Frontal cortex (tissue), 3 donors: ENCODE measurements at regions not wholly inside any gene's neighbourhood (a gene's known extent, or its start where the extent isn't known, plus 50 kb on each side); places are given as distances from the start of the nearest gene placed in this dataset.

Experiments
- DNase-seq, 2 donors: peaks; one replicate each; pipeline ENCODE4 v3.0.0; 2012; ENCODE audit warnings: low spot score in 2 of 2
- FAIRE-seq: peaks from 2 replicates; lab custom pipeline; 2012; peaks lifted over from hg19 to GRCh38; lab: Jason Lieb, UNC
- donor health status: control.
- donor health status: control.
- donor health status: control.

GRCh38 chr14:101459551-101459900 lies 101.8 kb upstream of the DIO3 start:
- peak; percentile 15 for FAIRE-seq
- DNase-seq = no peak

- FAIRE-seq (no peak), DNase-seq (no peak)
Measured at GRCh38 chr14:101460521-101460920, 100.8 kb upstream of the DIO3 start.

GRCh38 chr14:101460986-101461750 lies 100.1 kb upstream of the DIO3 start:
- DNase-seq (no peak), FAIRE-seq (no peak)

- FAIRE-seq (no peak), DNase-seq (no peak)
Measured at GRCh38 chr14:101461891-101462290, 99.4 kb upstream of the DIO3 start.

DNA sequence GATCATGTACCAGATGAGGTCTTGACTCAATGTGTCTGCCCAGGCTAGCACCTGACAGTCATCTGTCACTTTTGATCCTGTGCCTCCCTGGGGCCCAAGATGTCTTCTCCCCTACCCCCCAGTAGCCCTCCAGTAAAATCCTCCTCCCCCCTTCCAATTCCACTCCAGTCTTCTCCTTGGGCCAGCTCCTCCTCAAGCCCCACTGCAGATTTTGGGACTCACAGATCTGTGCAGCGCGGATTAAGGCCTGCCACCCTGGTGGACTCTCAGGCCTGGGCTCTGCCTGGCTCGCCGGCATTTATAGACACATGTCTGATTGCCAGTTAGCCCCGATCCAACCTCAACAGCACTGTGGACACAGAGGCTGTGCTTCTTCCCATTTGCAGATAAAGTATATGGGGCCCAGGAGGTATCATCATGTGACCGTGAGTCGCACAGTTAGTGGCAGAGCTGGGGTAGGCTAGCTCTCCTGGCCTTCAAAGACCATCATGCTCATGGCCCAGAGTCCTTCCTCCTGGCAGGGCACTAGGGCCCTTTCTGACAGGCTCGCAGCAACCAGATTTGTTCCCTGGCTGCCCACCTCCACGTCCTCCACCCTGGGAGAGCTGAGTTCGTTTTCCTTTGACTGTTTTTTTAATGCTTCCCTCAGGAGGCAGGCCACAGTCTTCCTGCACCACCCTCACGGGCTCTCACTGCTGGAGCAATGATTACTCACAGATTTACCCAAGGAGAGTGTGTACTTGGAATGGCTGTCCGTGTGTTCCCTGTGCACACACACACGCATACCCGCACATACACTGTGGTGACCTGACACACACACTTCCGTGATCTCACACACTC lies 98.3 kb upstream of the DIO3 start:
- no peak for FAIRE-seq
- no peak for DNase-seq

DNA sequence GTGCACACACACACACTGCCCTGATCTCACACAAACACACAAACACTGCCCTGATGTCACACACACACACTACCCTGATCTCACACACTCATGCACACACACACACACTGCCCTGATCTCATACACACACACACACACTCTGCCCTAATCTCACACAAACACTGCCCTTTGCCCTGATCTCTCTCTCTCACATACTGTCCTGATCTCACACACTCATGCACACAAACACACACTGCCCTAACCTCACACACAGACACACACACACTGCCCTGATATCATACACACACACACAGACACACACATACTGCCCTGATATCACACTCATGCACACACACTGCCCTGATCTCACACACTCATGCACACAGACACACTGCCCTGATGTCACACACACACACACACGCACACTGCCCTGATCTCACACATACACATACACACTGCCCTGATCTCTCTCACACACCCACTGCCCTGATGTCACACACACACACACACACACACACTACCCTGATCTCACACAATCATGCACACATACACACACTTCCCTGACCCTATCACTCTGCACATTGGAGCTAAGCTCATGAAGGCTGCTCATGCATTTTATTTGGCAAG lies 97.6 kb upstream of the DIO3 start:
- no peak for DNase-seq
- FAIRE-seq = no peak

DNA sequence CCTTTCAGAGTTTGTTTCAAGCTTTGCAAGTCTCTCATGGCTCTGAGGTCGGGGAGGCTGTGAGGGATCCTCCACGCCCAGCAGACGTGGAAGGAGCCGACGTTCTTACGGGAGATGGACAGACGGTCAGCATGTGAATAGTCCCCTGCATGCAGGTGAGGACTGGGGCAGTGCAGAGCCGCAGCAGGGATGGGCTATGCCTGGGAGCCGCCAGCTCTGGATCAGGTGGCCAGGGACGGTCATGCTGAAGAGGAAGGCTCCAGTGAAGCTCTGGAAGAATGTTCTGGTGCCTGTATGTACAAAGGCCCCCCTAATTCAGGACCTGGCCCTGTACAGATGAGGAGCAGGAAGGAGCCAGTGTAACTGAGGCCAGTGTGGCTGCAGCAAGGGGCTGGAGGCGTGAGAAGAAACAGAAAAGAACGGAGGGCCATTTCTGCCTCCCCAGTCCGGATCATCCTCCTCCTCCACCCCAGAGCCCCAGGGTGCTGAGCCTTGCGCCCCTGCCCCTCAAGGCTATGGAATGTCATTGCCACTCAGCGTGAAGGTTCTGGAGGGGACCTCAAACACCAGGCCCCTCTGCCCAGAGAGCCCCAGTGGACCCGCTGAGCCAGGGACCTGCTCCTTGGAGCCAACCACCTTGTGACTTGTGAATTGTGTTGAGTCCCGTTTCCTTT lies 96.8 kb upstream of the DIO3 start:
- DNase-seq = no peak

DNA sequence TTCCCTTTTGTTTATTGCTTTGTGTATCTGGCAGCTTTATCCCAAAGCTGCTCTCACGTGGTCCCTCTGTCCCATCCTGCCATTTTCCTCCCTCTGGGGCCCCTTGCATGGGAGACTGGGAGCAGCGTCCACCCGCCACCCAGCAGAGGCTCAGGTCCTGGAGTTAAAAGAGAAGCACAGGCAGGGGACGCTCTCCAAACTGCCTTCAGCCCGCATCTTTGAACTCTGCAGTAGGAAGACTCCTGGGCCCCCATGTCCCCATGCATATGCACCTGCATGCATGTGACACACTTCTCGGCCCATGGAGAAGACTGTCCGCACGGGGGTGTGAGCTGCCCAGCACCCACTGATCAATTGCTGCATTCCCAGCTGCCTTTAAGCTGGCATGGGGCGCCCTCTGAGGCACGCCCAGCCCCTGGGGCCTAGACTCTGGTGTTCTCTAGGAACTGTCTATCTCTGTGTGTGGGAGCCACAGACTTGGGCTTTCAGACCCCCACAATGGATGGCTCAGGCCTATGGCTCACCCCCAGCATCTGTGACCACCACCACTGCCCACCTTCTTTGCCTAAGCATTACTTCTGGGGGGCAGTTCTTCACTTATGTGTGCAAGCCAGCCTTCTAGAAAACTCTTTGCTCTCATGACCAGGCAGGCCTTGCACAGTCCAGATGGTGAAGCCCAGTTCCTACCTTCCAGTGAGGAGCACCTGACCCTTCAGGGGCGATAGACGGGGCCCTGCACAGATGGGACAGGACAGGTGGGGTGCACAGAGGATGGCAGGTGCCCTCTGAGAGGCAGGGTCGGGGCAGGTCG lies 96.1 kb upstream of the DIO3 start:
- DNase-seq = no peak
- no peak for FAIRE-seq

More for the DNA sequence above, 96.8 kb upstream of the DIO3 start:
- no peak for FAIRE-seq

DNA sequence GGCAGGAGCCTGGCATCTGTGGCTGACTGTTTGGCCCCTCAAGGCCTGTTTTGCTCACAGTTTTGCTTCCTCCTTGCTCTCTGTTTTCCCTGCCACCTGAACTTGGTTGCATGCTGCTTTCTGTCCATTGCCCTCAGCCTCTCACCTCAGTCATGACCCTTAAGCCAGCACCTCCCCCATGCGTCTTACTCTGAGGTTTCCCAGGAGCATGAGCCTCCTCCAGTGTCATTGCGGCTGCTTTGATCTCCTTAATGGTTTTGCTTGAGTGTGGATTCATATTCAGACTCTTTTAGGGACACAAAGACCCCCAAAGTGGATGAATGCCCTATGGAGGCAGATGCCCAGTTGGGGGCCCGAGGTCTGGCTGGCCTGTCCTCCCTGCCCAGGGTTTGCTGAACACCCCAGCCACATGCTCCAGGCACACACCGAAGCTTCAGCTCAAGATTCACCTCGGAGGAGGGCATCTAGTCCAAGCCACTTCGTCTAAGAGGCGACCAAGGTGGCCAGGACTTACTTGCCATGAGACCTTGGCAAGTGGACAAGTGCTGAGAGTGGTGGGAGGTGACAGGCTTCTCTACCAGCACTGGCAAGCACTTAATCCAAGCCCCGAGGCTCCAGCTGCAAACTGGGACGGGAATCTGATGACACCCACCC lies 95.4 kb upstream of the DIO3 start:
- FAIRE-seq = no peak

DNA sequence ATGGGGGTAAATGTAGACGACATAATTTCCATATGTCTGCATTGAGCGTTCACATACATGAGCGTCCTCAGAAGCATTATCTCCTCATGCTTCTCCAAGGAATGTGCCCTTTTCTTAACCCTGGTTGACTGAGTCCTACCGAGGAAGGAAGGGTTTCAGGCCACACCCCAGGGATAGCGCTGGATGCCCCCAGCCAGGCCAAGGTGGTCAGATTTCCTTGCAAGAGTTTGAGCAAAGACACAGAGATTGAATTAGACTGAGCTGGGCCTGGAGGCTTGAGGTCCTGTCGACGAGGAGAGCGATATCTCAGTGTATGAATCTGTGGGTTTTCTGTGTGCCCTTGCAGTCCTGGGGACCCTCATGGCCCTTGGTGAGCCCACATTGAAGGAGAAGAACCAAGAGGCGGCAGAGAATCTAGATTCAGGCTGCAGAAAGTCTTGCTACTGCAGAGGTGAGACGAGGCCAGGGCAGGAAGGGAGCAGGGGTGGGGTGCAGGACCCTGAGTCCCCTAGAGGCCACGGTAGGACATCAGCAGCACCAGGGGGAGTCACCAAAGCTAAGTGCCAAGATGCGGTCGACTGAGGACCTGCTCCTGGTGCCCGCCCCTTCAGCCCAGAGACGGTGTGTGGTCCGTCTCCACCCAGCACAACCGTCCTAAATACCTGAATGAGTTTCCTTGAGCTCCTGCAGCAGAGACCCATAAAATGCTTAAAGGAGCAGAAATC lies 94.7 kb upstream of the DIO3 start:
- DNase-seq (no peak), FAIRE-seq (no peak)

More for the DNA sequence above, 95.4 kb upstream of the DIO3 start:
- DNase-seq = no peak

DNA sequence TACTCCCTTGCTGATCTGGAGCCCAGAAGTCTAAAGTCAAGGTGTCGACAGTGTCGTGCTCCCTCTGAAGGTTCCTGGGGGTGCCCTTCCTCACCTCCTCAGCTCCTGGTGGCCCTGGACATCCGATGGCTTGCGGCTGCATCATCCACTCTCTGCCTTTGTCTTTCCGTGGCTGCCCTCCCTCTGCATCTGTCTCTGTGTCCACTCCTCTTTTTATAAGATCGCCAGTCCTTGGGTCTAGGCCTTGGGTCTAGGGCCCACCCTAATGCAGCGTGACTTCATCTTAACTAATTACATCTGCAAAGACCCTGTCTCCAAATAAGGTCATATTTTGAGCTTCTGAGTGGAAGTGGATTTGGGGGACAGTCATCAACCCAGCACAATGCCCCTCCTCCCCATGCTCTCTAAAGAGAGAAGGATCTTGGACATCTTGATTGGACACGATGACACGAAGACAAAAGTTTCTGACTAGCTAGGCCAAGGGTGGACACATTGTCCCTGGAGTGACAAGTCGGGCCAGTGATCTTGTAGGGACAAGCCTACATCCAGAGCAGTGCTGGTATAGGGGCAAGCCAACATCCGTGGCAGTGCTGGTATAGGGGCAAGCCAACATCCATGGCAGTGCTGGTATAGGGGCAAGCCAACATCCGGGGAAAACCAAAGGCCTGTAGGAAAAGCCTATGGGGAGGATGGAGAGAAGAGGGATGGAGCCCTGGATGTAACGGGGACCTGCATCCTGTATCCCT lies 93.9 kb upstream of the DIO3 start:
- FAIRE-seq = no peak
- no peak for DNase-seq

DNA sequence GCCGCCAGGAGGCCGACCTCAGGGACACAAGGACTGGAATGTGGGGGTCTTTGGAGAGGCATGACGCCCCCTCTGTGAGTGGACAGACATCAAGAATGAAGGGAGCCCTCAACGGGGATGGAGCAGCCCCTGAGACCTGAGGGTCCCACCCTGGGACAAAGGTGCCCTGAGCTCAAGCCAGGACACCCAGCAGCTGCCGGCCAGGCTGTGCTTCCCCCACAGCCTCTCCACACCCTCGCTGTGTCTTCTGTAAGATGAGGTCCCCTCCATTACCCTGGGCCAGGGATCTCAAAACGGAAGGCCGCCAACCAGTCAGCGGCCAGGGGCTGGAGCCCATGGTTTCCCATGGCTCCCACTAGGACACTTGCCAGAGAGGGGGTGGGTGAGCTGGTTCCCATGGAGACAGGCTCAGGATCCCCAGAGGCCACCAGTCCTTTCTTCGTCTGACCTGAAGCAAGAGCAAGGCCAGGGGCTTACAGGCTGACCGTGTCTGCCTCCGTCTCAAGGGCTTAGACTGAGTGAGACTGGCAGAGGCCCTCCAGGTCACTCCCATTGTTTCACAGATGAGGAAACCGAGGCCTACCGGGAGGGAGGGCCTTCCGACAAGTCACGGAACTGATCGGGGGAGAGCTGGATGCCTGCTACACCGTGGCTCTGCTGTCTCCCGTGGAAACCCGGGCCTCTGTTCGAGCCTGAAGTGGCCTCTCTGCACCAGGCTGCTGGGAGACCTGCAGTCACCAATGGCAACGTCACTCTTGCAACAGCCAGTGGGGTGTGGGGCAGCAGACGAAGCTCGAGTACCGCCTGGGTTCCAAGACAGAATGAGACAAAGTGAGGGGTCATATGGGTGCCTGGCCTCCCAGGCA lies 91.7 kb upstream of the DIO3 start:
- DNase-seq (no peak), FAIRE-seq (no peak)

- DNase-seq (no peak), FAIRE-seq (no peak)
Measured at GRCh38 chr14:101470266-101470665, 91.0 kb upstream of the DIO3 start.

DNA sequence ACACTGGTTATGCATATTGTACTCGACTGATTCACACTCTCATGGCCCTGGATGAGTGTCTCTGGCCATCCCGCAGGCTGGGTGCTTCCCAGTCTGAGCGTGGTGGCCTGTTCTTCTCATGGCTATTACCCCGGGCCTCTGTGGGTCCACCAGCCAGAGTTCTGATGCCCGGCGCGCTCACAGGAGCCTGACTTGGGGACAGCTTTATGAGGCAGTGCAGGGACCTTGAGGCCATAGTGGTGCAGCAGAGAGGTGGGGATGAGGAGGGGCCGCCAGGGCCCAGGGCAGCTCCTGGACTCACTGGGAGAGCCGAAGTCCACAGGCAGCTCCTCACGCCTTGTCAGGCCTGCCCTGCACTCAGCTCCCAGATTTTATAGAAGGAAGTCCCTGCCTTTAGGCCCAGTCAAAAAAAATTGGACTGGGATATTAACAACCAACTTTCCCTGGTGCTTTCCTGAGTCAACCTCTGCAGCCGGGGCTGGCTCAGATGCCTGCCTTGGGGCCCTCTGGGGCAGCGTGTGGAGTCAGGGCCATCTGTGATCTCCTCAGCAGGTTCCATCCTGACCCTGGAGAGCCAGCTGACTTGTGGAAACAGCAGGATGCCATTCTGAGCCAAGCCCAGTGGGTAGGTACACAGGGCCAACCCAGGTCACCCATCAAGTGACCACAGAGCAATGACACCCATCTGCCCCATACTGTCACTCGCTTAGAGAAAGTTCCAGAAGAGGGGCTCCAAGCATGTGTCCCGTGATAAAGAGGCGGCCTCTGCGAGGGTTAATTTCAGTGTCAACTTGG lies 89.4 kb upstream of the DIO3 start:
- no peak for FAIRE-seq
- no peak for DNase-seq

GRCh38 chr14:101472518-101472849 lies 88.8 kb upstream of the DIO3 start:
- FAIRE-seq = no peak
- no peak for DNase-seq

DNA sequence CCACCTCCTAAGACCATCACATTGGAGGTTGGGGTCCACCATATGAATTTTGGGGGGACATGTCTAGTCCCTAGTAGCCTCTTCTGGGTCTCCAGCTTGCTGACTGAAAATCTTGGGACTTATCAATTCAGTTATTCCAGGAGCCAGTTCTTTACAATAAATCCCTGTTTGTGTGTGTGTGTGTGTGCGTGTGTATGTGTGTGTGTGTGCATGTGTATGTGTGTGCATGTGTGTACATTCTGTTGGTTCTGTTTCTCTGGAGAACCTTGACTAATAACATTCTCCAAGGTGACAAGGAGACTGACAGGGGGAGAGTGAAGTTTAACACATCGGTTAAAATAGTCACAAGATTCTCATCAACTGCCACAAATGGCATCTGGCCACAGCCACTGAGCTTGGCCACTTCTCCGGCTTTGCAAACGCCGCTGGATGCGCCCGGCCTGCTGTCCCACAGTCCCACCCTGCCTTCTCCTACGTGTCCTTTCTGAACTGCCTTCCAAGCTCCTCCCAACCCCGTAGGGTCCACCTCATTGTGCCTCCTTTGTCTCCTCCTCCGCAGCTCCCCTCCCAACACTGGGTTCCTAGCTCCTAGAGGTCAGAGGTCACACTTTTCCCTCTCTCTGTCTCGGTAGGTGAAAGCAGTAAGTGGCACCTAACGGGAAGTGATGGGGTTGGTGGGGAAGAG lies 88.1 kb upstream of the DIO3 start:
- FAIRE-seq = no peak
- no peak for DNase-seq
